H9 (cell line): ENCODE measurements at regions not wholly inside any gene's neighbourhood (a gene's known extent, or its start where the extent isn't known, plus 50 kb on each side); places are given as distances from the start of the nearest gene placed in this dataset.

Source experiments
- DNase-seq: peaks from one replicate; pipeline ENCODE4 v3.0.0-alpha.2; 2017
- H2AFZ ChIP-seq: one replicate; pipeline ENCODE4 v1.6.1; 2013; ENCODE audit warnings: mild to moderate bottlenecking, low read length, control low read depth, moderate library complexity
- H2AK5ac ChIP-seq: 2 replicates; pipeline ENCODE4 v1.6.1; 2013; ENCODE audit warnings: low read length, control low read depth, mixed read lengths; ENCODE audit not compliant: insufficient read length
- H2BK120ac ChIP-seq: one replicate; pipeline ENCODE4 v1.6.1; 2013; ENCODE audit warnings: low read depth, mild to moderate bottlenecking, low read length, control low read depth, inconsistent platforms; ENCODE audit not compliant: poor library complexity, severe bottlenecking
- H2BK12ac ChIP-seq: 2 replicates; pipeline ENCODE4 v1.6.1; 2013; ENCODE audit warnings: low read length, control low read depth, mixed read lengths, low read depth; ENCODE audit not compliant: insufficient read length
- H2BK15ac ChIP-seq: 2 replicates; pipeline ENCODE4 v1.6.1; 2013; ENCODE audit warnings: low read depth, low read length, control low read depth
- H2BK20ac ChIP-seq: one replicate; pipeline ENCODE4 v1.6.1; 2013; ENCODE audit warnings: low read depth, mild to moderate bottlenecking, low read length, control low read depth, inconsistent platforms; ENCODE audit not compliant: poor library complexity, severe bottlenecking
- H2BK5ac ChIP-seq: 2 replicates; pipeline ENCODE4 v1.6.1; 2013; ENCODE audit warnings: low read length, control low read depth, mixed read lengths; ENCODE audit not compliant: insufficient read length
- H3K14ac ChIP-seq: 2 replicates; pipeline ENCODE4 v1.6.1; 2013; ENCODE audit warnings: low read length, control low read depth; ENCODE audit not compliant: insufficient read depth
- H3K18ac ChIP-seq: 2 replicates; pipeline ENCODE4 v1.6.1; 2013; ENCODE audit warnings: low read depth, mild to moderate bottlenecking, mixed read lengths, low read length, control low read depth; ENCODE audit not compliant: insufficient read length
- H3K23ac ChIP-seq: 2 replicates; pipeline ENCODE4 v1.6.1; 2013; ENCODE audit warnings: low read length, control low read depth, mixed read lengths, low read depth; ENCODE audit not compliant: insufficient read length
- H3K23me2 ChIP-seq: 2 replicates; pipeline ENCODE4 v1.6.1; 2013; ENCODE audit warnings: low read depth, mild to moderate bottlenecking, mixed read lengths, low read length, control low read depth; ENCODE audit not compliant: insufficient read length, poor library complexity, severe bottlenecking
- H3K27ac ChIP-seq: 2 replicates; pipeline ENCODE4 v1.5.1; 2013; ENCODE audit warnings: low read length, control low read depth, mixed read lengths, low read depth; ENCODE audit not compliant: insufficient read length
- H3K27me3 ChIP-seq: 2 replicates; pipeline ENCODE4 v1.6.1; 2013; ENCODE audit warnings: low read length, control low read depth, inconsistent platforms; ENCODE audit not compliant: insufficient read depth
- H3K4ac ChIP-seq: 2 replicates; pipeline ENCODE4 v1.6.1; 2013; ENCODE audit warnings: low read depth, mild to moderate bottlenecking, control low read depth, inconsistent platforms, low read length, moderate library complexity
- H3K4me1 ChIP-seq: 2 replicates; pipeline ENCODE4 v1.6.1; 2013; ENCODE audit warnings: low read length, control low read depth, inconsistent platforms; ENCODE audit not compliant: insufficient read depth
- H3K4me2 ChIP-seq: 2 replicates; pipeline ENCODE4 v1.6.1; 2013; ENCODE audit warnings: low read length, control low read depth, mixed read lengths; ENCODE audit not compliant: insufficient read length, insufficient read depth
- H3K56ac ChIP-seq: 2 replicates; pipeline ENCODE4 v1.6.1; 2013; ENCODE audit warnings: low read depth, mild to moderate bottlenecking, mixed read lengths, low read length, control low read depth; ENCODE audit not compliant: insufficient read length
- H3K79me1 ChIP-seq: 2 replicates; pipeline ENCODE4 v1.6.1; 2013; ENCODE audit warnings: low read depth, mild to moderate bottlenecking, moderate library complexity, low read length, control low read depth, inconsistent platforms; ENCODE audit not compliant: insufficient read depth, poor library complexity, severe bottlenecking
- H3K79me2 ChIP-seq: 2 replicates; pipeline ENCODE4 v1.6.1; 2013; ENCODE audit warnings: low read length, control low read depth, inconsistent platforms; ENCODE audit not compliant: insufficient read depth
- H3K9ac ChIP-seq: 2 replicates; pipeline ENCODE4 v1.6.1; 2013; ENCODE audit warnings: low read length, control low read depth, mixed read lengths; ENCODE audit not compliant: insufficient read length; ENCODE audit errors: extremely low read depth
- H3K9me3 ChIP-seq: one replicate; pipeline ENCODE4 v1.6.1; 2013; ENCODE audit warnings: low read depth, low read length, inconsistent platforms; ENCODE audit not compliant: control insufficient read depth
- H3T11ph ChIP-seq: one replicate; pipeline ENCODE4 v1.6.1; 2013; ENCODE audit warnings: mild to moderate bottlenecking, low read length, control low read depth, inconsistent platforms
- H4K20me1 ChIP-seq: one replicate; pipeline ENCODE4 v1.6.1; 2013; ENCODE audit not compliant: control insufficient read depth, insufficient read length, insufficient read depth
- H4K5ac ChIP-seq: 2 replicates; pipeline ENCODE4 v1.6.1; 2013; ENCODE audit warnings: low read depth, mild to moderate bottlenecking, mixed read lengths, low read length, control low read depth; ENCODE audit not compliant: insufficient read length
- H4K8ac ChIP-seq: replicated peaks from 2 replicates; pipeline ENCODE4 v1.6.1; 2013; ENCODE audit warnings: low read length, control low read depth, mixed read lengths, low read depth; ENCODE audit not compliant: insufficient read length
- H4K91ac ChIP-seq: 2 replicates; pipeline ENCODE4 v1.6.1; 2013; ENCODE audit warnings: low read depth, mild to moderate bottlenecking, moderate library complexity, mixed read lengths, low read length, control low read depth; ENCODE audit not compliant: insufficient read length
- H3K27ac Mint-ChIP-seq, 3 experiments: 2 replicates in 2 of 3; 3 replicates in 1 of 3; pipeline ENCODE4 v1.8.0; 2020 to 2021; ENCODE audit warnings: mixed read lengths in 3 of 3, mild to moderate bottlenecking in 1 of 3, moderate library complexity in 1 of 3
- H3K27me3 Mint-ChIP-seq: 2 replicates; pipeline ENCODE4 v1.8.0; 2021; ENCODE audit warnings: low read depth, mild to moderate bottlenecking, moderate library complexity, mixed read lengths
- H3K36me3 Mint-ChIP-seq, 3 experiments: 2 replicates in 2 of 3; 3 replicates in 1 of 3; pipeline ENCODE4 v1.8.0; 2020 to 2021; ENCODE audit warnings: low read depth in 3 of 3, mixed read lengths in 3 of 3; ENCODE audit not compliant: insufficient read depth in 1 of 3
- H3K4me1 Mint-ChIP-seq, 2 experiments: 2 replicates each; pipeline ENCODE4 v1.8.0; 2020; ENCODE audit warnings: mixed read lengths in 2 of 2
- H3K4me3 Mint-ChIP-seq, 2 experiments: 2 replicates in 1 of 2; 3 replicates in 1 of 2; pipeline ENCODE4 v1.8.0; 2020 to 2021; ENCODE audit warnings: mild to moderate bottlenecking in 2 of 2, mixed read lengths in 2 of 2, moderate library complexity in 1 of 2
- H3K9me3 Mint-ChIP-seq, 2 experiments: 2 replicates in 1 of 2; 3 replicates in 1 of 2; pipeline ENCODE4 v1.8.0; 2020; ENCODE audit warnings: mild to moderate bottlenecking in 2 of 2, mixed read lengths in 2 of 2, moderate library complexity in 1 of 2
- WGBS: extraction: QIAGEN DNeasy Blood & Tissue Kit; methylation state at CpG from one replicate; pipeline ENCODE4 v1.1.7; 2013; ENCODE audit warnings: missing lambda C conversion rate, low lambda C conversion rate, mixed read lengths; ENCODE audit not compliant: insufficient read length; ENCODE audit errors: extremely low coverage; 5-methylcytosine and 5-hydroxymethylcytosine counted together
- TF ChIP-seq, protein P1 (sequence below): fragments of 200-600 bp; sonication (generic); conservative IDR thresholded peaks from 3 replicates; pipeline ENCODE4 v1.8.0; 2021; ENCODE audit warnings: antibody characterized with exemption, mild to moderate bottlenecking

DNA sequence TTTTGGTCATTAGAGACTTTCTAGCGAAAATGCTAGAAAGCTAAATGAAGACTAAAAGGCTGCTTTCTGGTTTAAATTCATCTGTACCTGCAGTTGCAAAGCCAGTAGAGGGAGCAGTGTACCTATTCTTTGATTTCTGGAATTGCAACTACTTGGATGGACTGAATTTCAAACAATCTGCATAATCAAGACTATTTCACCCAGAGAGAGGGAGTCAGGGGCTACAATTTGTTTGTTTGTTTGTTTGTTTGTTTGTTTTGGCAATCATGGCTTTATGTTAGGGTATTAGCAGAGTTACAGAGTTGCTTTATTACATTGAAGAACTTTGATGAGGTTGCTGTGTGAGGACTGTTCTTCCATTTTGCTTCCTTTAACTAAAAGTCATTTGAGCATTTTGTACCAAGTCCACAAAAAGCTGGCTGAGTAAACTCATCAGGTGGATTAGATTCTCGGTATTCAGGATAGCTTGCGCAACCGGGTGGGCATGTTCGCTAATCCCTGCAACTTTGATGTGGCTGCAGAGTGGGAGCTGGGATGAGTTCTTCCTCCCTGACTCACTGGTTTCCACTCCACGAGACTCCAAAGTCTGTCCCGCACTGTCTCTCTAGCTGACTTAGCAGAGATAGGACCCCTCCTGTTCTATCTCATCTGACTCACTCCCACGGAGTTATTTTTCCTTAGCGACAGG, 80.0 kb upstream of the TUT7 start:
- Histone ChIP-seq H3K9ac (no peak overlapping the region), H3K27me3 (no peaks in the 10 kb centered on the region), H3K23ac (no peak overlapping the region), H3K9me3 (no peaks in the 10 kb centered on the region), H3K56ac (no peak overlapping the region), H2BK12ac (no peak overlapping the region), H2BK15ac (no peak overlapping the region), H3T11ph (no peak overlapping the region), H3K23me2 (no peaks in the 10 kb centered on the region), H3K79me2 (no peaks in the 10 kb centered on the region), H2AK5ac (no peak overlapping the region), H3K18ac (no peak overlapping the region), H4K5ac (no peak overlapping the region), H4K91ac (no peak overlapping the region), H2BK120ac (no peak overlapping the region), H2BK20ac (no peak overlapping the region), H3K27ac (no peak overlapping the region), H3K79me1 (no peaks in the 10 kb centered on the region), H4K20me1 (no peaks in the 10 kb centered on the region), H2AFZ (peak overlapping the region; percentile 23), H4K8ac (no peak overlapping the region), H3K4me1 (no peaks in the 10 kb centered on the region), H3K14ac (no peak overlapping the region), H2BK5ac (no peak overlapping the region), H3K4me2 (no peak overlapping the region), H3K4ac (no peak overlapping the region)
- DNase-seq: no peak
- WGBS: no CpG with 5 or more reads among the region's 9 CpGs
- TF ChIP-seq, protein P1, sequence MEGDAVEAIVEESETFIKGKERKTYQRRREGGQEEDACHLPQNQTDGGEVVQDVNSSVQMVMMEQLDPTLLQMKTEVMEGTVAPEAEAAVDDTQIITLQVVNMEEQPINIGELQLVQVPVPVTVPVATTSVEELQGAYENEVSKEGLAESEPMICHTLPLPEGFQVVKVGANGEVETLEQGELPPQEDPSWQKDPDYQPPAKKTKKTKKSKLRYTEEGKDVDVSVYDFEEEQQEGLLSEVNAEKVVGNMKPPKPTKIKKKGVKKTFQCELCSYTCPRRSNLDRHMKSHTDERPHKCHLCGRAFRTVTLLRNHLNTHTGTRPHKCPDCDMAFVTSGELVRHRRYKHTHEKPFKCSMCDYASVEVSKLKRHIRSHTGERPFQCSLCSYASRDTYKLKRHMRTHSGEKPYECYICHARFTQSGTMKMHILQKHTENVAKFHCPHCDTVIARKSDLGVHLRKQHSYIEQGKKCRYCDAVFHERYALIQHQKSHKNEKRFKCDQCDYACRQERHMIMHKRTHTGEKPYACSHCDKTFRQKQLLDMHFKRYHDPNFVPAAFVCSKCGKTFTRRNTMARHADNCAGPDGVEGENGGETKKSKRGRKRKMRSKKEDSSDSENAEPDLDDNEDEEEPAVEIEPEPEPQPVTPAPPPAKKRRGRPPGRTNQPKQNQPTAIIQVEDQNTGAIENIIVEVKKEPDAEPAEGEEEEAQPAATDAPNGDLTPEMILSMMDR: peak; percentile 85
- peak overlapping the region in 1 of 3 experiments; percentile 86; a peak in 2 of 7 replicates for H3K27ac Mint-ChIP-seq
- no peaks in the 10 kb centered on the region; the same call in 1 of the 2 replicates for H3K27me3 Mint-ChIP-seq
- peaks cover 7 to 10% of the 10 kb centered on the region in 2 experiments; a peak in 4 of 5 replicates for H3K9me3 Mint-ChIP-seq
- H3K4me1 Mint-ChIP-seq: peaks cover 11 to 19% of the 10 kb centered on the region in 2 experiments
- H3K4me3 Mint-ChIP-seq: no peak overlapping the region
- no peaks in the 10 kb centered on the region for H3K36me3 Mint-ChIP-seq
